Right hindlimb (tissue), 1 donor: ENCODE measurements at regions not wholly inside any gene's neighbourhood (a gene's known extent, or its start where the extent isn't known, plus 50 kb on each side); places are given as distances from the start of the nearest gene placed in this dataset.
"Not testable (repeated sequence)": the region's sequence is repeated elsewhere in the genome, so short reads cannot be mapped to it uniquely, and the experiment has no call there.

Experiments used
- DNase-seq: peaks from one replicate; pipeline ENCODE4 v3.0.0-alpha.2; 2018

GRCh38 chr5:112576298-112576925 lies 157.3 kb upstream of the EPB41L4A start:
- DNase-seq = peak; percentile 48

DNA sequence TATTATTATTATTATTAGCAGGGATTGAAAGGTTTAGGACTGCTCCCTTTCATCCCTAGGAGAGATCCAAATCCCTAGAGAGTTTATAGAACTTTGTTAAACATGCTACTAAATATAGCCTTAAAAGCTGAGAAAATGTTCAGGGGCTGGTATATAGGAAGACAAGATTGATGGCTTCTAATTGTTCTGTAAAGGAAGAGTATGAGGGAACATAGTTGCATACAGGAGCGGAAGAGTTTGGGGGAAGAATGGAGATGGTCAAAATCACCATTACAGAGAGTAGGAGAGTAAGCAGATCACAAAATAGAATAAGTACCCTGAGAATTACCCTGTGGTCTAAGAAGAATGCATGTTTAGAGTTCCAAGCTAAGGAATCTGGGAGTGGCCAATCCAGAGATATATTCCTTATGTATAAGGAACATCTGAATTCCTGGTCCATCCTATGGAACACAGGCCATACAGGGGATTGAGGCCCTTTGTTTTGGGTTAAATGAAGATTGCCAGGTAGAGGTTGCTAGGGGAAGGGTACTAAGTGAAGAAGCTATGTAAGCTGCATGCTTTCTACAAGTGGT lies 158.0 kb upstream of the APC start:
- no peak for DNase-seq

DNA sequence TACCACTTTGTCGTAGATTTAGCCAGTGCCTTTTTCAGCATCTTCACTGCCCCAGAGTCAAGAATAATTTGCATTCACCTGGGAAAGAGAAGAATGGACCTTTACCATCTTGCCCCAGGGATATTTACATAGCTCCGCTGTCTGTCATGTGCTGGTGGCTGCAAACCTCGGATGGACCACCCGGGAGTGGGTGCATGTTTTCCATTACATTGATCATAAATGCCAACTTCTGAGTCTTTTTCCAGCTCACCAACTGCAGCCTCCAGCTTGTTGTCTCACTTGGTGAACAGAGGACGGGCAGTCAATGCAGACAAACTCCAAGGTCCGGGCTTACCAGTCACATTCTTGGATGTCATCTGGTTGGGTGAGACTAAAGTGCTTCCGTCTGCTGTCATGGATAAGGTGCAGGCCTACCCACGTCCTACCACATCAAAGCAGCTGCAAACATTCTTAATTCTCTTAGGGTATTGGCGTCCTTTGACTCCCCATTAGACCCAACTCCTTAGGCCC lies 155.8 kb upstream of the APC start:
- DNase-seq = no peak

DNA sequence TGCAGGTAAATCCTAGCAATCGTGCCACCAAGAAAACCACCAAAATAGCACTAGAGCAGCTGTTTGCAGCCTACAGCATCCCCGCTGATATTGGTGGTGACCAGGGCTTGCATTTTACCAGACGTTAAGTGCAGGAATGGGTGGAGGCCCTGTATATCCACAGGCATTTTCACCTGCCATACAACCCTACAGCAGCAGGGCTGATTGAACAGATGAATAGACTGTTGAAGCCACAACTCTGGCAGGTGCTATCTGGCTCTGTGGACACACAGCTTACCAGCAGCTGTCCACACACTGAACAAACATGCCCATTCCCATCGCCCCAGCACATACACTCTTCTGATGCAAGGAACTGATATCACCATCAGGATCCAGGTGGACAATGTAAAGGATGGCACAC lies 154.5 kb upstream of the APC start:
- no peak for DNase-seq

GRCh38 chr5:112584781-112585180 lies 152.9 kb upstream of the APC start:
- no peak for DNase-seq

GRCh38 chr5:112586596-112587062 lies 151.1 kb upstream of the APC start:
- no peak for DNase-seq

DNA sequence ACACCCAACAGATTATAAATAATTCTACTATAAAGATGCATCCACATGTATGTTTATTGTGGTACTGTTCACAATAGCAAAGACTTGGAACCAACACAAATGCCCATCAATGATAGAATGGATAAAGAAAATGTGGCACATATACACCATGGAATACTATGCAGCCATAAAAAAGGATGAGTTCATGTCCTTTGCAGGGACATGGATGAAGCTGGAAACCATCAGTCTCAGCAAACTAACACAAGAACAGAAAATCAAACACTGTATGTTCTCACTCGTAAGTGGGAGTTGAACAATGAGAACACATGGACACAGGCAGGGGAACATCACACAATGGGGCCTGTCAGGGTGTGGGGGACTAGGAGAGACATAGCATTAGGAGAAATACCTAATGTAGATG lies 146.8 kb upstream of the APC start:
- not testable (repeated sequence) for DNase-seq

DNA sequence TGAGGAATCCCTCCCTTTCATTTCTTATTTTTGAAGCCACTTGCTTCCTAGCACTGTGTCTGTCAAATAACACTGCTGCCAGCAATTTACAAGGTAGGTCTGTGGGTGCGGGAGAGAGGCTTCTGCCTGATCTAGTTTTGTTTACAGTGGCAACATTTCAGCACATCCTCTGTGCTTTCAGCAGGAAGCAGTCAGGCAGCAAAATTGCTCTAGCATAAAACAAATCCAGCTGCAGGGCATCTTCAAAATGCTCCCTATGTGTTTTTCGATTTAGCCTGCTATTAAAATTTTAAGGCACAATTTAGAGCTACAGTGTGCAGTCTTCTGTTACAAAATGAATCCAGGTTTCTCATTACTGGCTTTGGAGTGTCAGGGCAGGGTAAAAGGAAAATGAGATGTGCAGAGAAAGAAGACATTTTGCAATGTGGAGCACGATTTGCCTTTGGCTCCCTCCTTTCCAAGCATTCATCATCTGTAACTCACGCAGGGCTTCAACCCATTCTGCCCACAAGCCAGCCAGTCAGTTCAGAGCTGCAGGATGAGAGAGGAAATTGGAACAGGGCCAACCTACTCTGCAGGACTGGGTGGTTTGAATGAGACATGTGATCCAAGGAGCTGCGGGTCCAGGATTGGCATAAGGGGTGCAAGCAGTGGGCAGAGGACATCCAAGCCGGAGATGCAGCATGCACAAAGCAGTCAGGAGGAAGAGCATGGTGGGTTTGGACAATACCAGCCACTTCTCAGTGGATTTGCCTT lies 143.4 kb upstream of the APC start:
- DNase-seq = no peak

DNA sequence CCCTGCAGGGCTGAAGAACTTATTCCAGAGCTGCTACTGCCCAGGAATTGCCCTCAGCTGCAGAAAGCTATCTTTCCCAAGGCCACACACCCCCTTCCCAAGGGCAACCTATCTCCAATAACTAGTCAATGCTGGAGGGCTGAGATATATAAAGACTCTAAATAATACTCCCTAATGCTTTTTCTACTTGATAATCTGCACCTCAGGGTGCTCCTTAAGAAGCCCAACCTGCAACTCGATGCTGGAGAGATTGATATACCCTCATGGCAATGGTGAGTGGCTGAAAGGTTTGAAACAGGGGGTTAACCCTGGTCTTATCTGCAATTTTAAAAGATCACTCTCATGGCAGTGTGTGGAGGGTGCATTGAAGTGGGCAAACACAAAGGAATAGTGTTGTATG lies 142.7 kb upstream of the APC start:
- no peak for DNase-seq

DNA sequence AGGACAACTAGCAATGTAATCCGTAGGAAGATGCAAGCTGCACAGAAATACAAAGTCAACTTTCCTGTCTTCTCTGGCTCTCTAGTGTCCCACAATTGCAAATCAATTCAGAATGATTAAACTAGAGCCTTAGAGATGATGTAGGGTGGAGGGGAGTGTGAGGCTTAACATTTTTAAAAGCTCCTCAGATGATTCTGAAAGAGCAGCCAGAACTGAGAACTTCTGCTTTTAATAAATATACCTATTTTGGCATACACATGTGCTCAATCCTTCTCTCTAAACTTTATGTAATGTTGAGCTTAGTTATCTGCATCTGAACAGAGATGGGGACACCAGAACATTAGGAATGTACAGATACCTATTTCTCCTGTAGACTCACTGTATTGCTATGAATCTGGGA lies 139.9 kb upstream of the APC start:
- DNase-seq = no peak

DNA sequence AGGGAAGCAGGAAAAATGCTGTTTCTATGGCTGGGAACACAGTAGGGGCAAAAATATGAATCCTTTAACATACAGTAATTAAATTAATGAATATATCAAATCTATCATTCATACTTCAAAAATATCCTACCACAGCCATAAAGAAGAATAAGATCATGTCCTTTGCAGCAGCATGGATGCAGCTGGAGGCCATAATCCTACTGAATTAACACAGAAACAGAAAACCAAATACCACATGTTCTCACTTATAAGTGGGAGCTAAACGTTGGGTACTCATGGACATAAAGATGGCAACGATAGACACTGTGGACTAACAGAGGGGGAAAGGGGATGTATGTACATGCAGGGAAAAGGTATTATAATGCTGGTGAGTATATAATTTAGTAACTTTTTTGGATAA lies 137.2 kb upstream of the APC start:
- DNase-seq = not testable (repeated sequence)

DNA sequence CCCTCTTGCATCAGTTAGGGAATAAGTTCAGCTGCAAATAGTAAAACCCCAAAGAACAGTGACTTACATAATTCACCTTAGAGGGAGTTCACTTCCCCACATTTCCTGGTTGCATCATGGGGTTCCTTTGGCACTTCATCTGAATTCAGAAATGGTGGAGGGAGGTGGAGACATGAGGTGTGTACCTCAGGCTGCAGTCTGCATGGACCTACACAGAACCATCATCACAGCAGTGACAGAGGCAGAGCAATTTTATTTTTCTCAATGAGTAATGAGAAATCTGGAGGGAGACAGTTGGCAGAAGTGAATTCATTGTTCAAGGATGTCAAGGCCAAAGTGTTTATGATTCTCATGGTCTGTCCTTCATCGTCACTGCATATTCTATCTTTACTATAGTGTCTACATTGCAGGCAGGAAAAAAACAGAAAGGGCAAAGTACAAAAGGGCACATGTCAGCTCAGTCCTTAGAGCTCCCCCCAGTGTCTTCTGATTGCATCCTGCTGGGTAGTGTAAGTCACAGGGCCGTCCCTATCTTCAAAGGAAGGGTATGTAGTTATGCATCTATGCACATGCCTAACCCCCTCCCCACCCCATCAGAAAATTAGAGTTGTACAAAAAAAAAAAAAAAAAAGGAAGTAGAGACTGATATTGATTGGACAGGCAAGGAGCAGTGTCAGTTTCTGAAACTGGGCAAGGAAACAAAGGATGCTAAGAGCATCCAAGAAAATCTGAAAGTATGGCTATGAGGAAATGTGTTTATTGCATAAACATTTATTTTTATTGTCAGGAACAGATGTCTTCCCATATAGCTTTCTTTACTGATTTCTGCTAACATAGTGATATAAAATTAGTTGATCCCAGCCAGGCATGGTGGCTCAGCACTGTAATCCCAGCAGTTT lies 132.7 kb upstream of the APC start:
- DNase-seq = no peak

GRCh38 chr5:112608975-112609374 lies 128.7 kb upstream of the APC start:
- no peak for DNase-seq

DNA sequence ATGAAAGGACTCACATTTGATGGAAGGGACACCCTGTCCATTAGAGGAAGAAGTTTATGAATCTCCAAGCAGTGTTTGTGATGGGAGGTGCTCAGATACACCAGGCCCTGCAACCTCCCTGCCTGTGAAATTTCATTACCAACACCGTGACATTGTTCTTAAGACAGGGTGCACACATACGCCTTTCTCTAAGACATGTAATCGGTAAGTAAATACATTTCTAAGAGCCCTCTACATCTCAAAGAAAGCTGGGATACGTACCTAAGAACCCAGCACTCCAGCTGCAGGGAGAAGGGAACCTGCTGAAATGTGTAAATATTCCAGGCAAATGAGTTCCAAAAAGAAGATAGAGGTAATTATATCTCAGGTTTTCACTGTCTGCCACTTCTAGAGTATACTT lies 125.0 kb upstream of the APC start:
- no peak for DNase-seq

- no peak for DNase-seq
Observed at GRCh38 chr5:112614285-112614684, 123.4 kb upstream of the APC start.

DNA sequence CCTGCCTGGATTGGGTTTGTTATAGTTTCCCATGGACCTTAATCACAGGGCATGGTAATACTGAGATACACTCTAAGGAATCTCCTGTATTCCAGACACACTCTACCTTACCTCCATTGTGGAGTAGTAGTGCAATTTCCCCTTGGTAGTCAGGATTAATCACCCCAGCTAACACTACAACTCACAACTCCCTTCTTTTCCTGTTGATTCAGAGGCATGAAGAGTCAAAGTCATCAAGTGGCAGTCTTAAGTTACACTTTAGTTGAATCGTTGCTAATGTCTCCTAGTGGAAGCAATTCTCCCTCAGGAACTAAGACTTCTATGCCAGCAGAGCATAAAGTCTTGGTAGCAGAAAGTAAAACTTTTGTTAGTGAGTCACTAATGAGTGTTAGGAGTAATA lies 122.7 kb upstream of the APC start:
- no peak for DNase-seq

DNA sequence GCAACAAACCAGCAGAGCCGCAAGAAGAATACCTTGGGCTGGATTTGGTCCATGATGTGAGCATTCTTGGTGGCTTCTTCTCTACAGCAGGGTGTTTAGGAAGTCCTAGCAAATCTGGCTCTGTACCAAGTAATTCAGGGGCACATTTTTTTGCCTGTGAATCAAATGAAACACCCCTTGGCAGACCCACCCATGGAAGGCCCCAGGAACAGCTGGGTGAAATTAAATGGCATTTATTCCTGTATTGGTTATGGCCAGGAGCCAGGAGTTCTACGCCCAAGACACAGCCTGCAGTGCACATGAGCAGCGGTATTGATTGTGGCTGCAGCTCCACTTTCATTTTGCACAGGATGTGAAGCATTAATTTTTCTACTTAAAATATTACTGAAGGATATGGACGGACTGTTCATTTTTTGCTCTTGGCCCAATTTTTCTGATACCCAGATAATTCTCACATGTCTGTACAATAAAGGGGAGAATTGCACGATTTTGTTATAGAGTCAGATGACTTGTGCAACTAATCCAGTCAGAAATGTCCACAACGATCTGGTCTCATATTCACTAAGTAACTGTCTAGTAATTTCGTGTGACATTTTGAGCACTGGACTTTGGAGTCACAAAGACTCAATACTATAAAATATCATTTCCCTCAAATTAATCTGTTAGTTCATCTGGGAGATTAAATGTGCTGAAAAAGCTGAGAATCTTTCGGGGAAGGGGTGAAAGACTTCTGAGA lies 120.7 kb upstream of the APC start:
- DNase-seq = peak; percentile 29

GRCh38 chr5:112625246-112625645 lies 112.4 kb upstream of the APC start:
- no peak for DNase-seq

GRCh38 chr5:112625689-112626438 lies 111.8 kb upstream of the APC start:
- DNase-seq = no peak

DNA sequence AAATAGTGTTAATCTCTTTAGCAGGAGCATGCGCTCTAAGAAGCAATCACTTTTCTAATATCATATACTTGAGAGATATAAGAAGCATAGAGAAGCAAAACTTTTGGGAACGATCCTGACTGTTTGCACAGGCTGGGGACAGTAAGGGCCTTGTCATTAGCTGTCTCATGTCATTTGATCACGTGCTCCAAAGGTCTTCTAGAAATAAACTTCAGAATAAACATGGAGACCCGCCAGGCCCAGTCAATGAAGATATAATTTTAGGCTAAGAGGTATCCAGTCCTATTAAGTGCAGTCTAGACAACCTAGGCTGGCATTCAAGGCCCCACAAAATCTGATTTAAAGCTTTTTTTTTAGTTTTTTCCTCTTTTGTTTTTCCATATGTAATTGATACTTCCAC lies 111.0 kb upstream of the APC start:
- no peak for DNase-seq

DNA sequence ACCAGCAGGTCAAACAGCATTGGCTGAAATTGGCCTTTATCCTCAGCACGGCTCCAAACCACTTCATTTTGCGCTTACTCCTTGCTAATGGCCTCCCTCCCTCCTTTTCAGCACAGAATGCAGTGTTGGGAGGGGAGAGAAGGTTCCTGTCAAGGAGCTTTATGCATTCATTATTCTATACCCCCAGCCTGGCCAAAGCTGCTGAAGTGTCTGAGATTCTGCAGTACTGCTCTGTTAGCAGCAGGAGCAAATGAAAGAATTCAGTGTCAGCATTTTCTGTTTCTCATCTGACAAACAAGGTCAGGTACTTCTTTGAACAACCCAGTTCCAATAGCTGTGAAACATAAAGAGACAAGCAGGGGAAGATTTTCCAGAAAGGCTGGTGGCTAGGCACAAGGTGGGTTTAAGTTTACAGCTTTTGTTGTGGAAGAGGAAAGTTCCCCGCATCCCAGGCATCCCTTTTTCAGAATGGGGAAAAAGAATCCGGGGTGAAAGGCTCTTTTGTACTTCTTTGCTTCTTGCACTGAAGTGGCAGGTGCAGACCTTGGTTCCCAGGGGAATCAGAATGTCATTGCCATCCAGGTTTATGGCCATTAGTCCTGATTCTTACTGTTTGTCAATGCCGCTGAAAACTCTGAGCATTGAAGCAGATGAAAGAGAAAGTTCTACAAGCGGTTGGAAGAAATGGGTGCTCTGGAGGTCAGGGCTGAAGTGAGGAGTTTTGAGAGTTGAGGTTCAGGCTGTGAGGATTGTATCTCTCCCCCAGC lies 109.3 kb upstream of the APC start:
- no peak for DNase-seq
